Heart left ventricle (tissue), 16 donors: ENCODE measurements at regions not wholly inside any gene's neighbourhood (a gene's known extent, or its start where the extent isn't known, plus 50 kb on each side); places are given as distances from the start of the nearest gene placed in this dataset.
A peak's percentile ranks its signal among the peaks of the same experiment; 100 is the strongest.

Source experiments
- ATAC-seq, 4 donors: fragments of 200-7000 bp; cut with Tn5 transposase; one replicate each; pipeline ENCODE4 v1.9.1; 2020 to 2022; ENCODE audit warnings: moderate library complexity in 4 of 4, mild to moderate bottlenecking in 3 of 4, moderate number of reproducible peaks in 1 of 4
- DNase-seq, 5 donors: peaks; one replicate each; pipeline ENCODE4 v3.0.0-alpha.2; 2020
- H3K27ac ChIP-seq, 12 donors: fragments of 200-600 bp; sonication (generic) in 4 of 12; one replicate each; pipeline versions ENCODE4 v1.5.0 to v1.8.0; 2016 to 2022; ENCODE audit warnings: mild to moderate bottlenecking in 2 of 12
- H3K27me3 ChIP-seq, 9 donors: fragments of 200-600 bp; sonication (generic) in 2 of 9; one replicate each; pipeline versions ENCODE4 v1.5.1 to v1.8.0; 2016 to 2022; ENCODE audit warnings: mild to moderate bottlenecking in 3 of 9
- H3K36me3 ChIP-seq, 9 donors: fragments of 200-600 bp; sonication (generic) in 2 of 9; one replicate each; pipeline versions ENCODE4 v1.5.0 to v1.8.0; 2018 to 2022; ENCODE audit warnings: mild to moderate bottlenecking in 2 of 9
- H3K4me1 ChIP-seq, 12 donors: fragments of 200-600 bp; sonication (generic) in 4 of 12; one replicate each; pipeline versions ENCODE4 v1.5.0 to v1.8.0; 2016 to 2022; ENCODE audit warnings: mild to moderate bottlenecking in 3 of 12
- H3K4me3 ChIP-seq, 12 donors: fragments of 200-600 bp; sonication (generic) in 4 of 12; one replicate each; pipeline versions ENCODE4 v1.5.0 to v1.8.0; 2017 to 2022; ENCODE audit warnings: mild to moderate bottlenecking in 9 of 12, moderate library complexity in 4 of 12
- H3K9me3 ChIP-seq, 12 donors: fragments of 200-600 bp; sonication (generic) in 4 of 12; one replicate each; pipeline versions ENCODE4 v1.5.0 to v1.8.0; 2016 to 2022; ENCODE audit warnings: mild to moderate bottlenecking in 1 of 12
- CTCF ChIP-seq, 12 donors: fragments of 200-600 bp; sonication (generic) in 4 of 12; IDR thresholded peaks; one replicate each; pipeline versions ENCODE4 v1.5.0 to v1.8.0; 2018 to 2022; ENCODE audit warnings: antibody characterized with exemption in 12 of 12, mild to moderate bottlenecking in 5 of 12
- POLR2A ChIP-seq, 2 donors: fragments of 450-650 bp; IDR thresholded peaks; one replicate each; pipeline ENCODE4 v1.6.1; 2017; ENCODE audit warnings: antibody characterized with exemption in 2 of 2, mild to moderate bottlenecking in 2 of 2, moderate library complexity in 2 of 2
- WGBS, 4 donors: extraction: QIAGEN DNeasy Blood & Tissue Kit in 2 of 4; methylation state at CpG; one replicate each; pipeline versions ENCODE4 v1.1.5 to v1.1.7; 2013 to 2018; 5-methylcytosine and 5-hydroxymethylcytosine counted together
- intact Hi-C, 10 donors: fragments of 100-400 bp; cut with DNase I; formaldehyde crosslinking; loops; one replicate each; pipeline versions ENCODE4 v1.11.1 to v1.14.2; 2022
- donor health status: ischemic (EF 13 %, LVEDD 7.1; RV severe dilation, severe dysfunction).
- donor health status: healthy with polysubstance abuse.
- donor health status: DM: no; HTN: yes; CAD: no.
- donor health status: DM: no; HTN: no; CAD: no.
- donor health status: ischemic (EF 25% LVEDD 6.9; RV normal size, moderate dysfunction).
- donor health status: ischemic (EF 25% LVEDD 5.7; RV mildly dilated, moderate dysfunction).
- donor health status: healthy.
- donor health status: DM: yes; HTN: yes; CAD: no.
- donor health status: ischemic (EF 35%, LVEDD 5.7; RV mildly dilated, moderate dysfunction).
- donor health status: nonischemic (EF 11% LVEDD 7.7; RV severe dilation, severe dysfunction).
- donor health status: DM: yes; HTN: yes; CAD: no.
- donor health status: PGD.
- donor health status: ischemic (EF 29% LVEDD 5.4; RV normal size, mild dysfunction).
- donor health status: nonischemic (EF 23%, LVEDD 6.1; RV moderate dilation, normal function).

DNA sequence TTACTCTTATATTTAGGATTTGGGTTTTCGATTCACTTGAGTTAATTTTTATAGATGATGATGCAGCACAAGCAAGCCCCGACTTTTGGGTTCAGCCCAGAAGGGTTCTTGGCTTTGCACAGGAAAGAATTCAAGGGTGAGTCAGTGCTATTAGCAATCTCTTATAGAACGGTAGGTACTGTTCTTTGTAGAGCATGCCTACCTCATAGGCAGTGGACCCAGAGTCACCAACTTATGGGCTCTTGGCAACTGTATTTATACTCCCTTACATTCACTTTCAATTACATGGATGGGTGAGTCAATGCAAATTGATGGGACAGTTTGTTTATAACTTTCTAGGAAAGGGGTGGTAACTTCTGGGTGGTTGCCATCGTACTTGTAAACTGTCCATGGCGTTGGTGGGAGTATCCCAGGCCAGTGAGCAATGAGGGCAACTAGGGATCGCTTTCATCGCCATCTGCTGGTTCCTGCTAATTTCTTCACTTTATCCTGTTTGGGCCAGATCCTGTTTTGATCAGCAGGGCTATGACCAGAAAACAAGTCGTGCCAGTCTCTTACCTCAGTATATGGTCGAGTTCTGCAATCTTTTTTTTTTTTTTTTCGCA is 362.6 kb downstream of the CNTNAP4 start:
- 47 to 61% (median 53%) methylated on average over 10 of the region's 10 CpGs for WGBS, 4 donors
- H3K27me3 ChIP-seq, result no peaks in the 10 kb centered on the region
- no peak overlapping the region for H3K27ac ChIP-seq
- no peak for ATAC-seq
- intact Hi-C loops, result loop anchor here in 1 of 10 donors (10.0 kb wide), 1 partner anchor 355 kb away; no protein-coding TSS in a partner anchor
- H3K36me3 ChIP-seq, result no peaks in the 10 kb centered on the region
- peak in 1 of 12 donors; percentile 4 for TF ChIP-seq CTCF (IDR thresholded peaks at IDR 0.05)
- no peak for TF ChIP-seq POLR2A (IDR thresholded peaks at IDR 0.05)
- no peak overlapping the region for H3K4me3 ChIP-seq
- DNase-seq, result no peak
- no peaks in the 10 kb centered on the region for H3K4me1 ChIP-seq
- peaks cover 0 to 3% (median 0%) of the 10 kb centered on the region in 12 donors for H3K9me3 ChIP-seq

- intact Hi-C loops, result loop anchor here in 5 of 10 donors (5.0 to 10.0 kb wide), 4 partner anchors 376 to 863 kb away; partner anchors contain the start of gene CNTNAP4 (in 1 of the 5)
- TF ChIP-seq CTCF (IDR thresholded peaks at IDR 0.05), result no peak
- TF ChIP-seq POLR2A (IDR thresholded peaks at IDR 0.05), result no peak
Measured at GRCh38 chr16:76650582-76650981, 373.4 kb downstream of the CNTNAP4 start.

GRCh38 chr16:76653390-76654026 is 376.3 kb downstream of the CNTNAP4 start:
- intact Hi-C loops, result loop anchor here in 5 of 10 donors (5.0 to 10.0 kb wide), 4 partner anchors 379 to 866 kb away; partner anchors contain the start of gene CNTNAP4 (in 1 of the 5)
- DNase-seq (no peak), ATAC-seq (no peak)
- Histone ChIP-seq H3K27ac (no peak overlapping the region), H3K9me3 (no peaks in the 10 kb centered on the region), H3K4me1 (no peaks in the 10 kb centered on the region), H3K4me3 (no peak overlapping the region), H3K27me3 (peaks cover 0 to 5% (median 0%) of the 10 kb centered on the region in 9 donors), H3K36me3 (no peaks in the 10 kb centered on the region)
- no peak for TF ChIP-seq POLR2A (IDR thresholded peaks at IDR 0.05)
- TF ChIP-seq CTCF (IDR thresholded peaks at IDR 0.05), result peak in 9 of 12 donors; percentile 28 to 52 (median 33)
- 1 to 2% (median 2%) methylated on average over 3 of the region's 3 CpGs for WGBS, 4 donors

More at GRCh38 chr16:76650582-76650981, 373.4 kb downstream of the CNTNAP4 start:
- no peaks in the 10 kb centered on the region for H3K4me1 ChIP-seq
- DNase-seq, result no peak
- peaks cover 0 to 5% (median 0%) of the 10 kb centered on the region in 9 donors for H3K27me3 ChIP-seq
- no peaks in the 10 kb centered on the region for H3K9me3 ChIP-seq
- WGBS, 4 donors, result 78 to 88% (median 80%) methylated on average over 3 of the region's 3 CpGs
- H3K36me3 ChIP-seq, result no peaks in the 10 kb centered on the region
- H3K4me3 ChIP-seq, result no peak overlapping the region
- ATAC-seq, result no peak
- no peak overlapping the region for H3K27ac ChIP-seq

GRCh38 chr16:76654088-76654820 is 377.1 kb downstream of the CNTNAP4 start:
- no peaks in the 10 kb centered on the region for H3K36me3 ChIP-seq
- intact Hi-C loops, result loop anchor here in 5 of 10 donors (5.0 to 10.0 kb wide), 4 partner anchors 379 to 867 kb away; partner anchors contain the start of gene CNTNAP4 (in 1 of the 5)
- H3K4me3 ChIP-seq, result no peak overlapping the region
- peaks cover 0 to 5% (median 0%) of the 10 kb centered on the region in 9 donors for H3K27me3 ChIP-seq
- no peak overlapping the region for H3K27ac ChIP-seq
- no peaks in the 10 kb centered on the region for H3K4me1 ChIP-seq
- no peak for TF ChIP-seq POLR2A (IDR thresholded peaks at IDR 0.05)
- no peak for TF ChIP-seq CTCF (IDR thresholded peaks at IDR 0.05)
- no peaks in the 10 kb centered on the region for H3K9me3 ChIP-seq
- ATAC-seq (no peak), DNase-seq (no peak)
- WGBS, 4 donors, result 58 to 66% (median 61%) methylated on average over 4 of the region's 4 CpGs
